ENCODE measurements at regions not wholly inside any gene's neighbourhood (a gene's known extent, or its start where the extent isn't known, plus 50 kb on each side); places are given as distances from the start of the nearest gene placed in this dataset.

DNA sequence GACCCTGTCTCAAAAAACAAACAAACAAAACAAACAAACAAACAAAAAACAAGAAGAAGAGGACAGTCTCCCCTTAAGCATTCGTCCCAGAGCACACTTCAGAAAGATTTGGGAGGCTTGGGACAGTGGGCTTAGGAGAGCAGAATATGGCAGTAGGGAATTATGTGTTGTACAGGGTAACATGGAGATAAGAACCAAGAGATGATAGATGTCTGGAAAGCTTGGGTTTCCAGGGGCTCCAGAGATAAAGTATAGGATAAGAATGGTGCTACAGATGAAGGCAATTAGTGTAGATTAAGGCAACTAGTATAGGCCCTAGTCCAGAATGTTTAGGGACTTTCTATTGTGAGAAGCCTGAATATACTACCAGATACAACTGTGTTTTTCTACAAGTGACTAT is 934.9 kb upstream of the AUTS2 start:
- no peak for DNase-seq (ENCODE audit: low read depth)

DNA sequence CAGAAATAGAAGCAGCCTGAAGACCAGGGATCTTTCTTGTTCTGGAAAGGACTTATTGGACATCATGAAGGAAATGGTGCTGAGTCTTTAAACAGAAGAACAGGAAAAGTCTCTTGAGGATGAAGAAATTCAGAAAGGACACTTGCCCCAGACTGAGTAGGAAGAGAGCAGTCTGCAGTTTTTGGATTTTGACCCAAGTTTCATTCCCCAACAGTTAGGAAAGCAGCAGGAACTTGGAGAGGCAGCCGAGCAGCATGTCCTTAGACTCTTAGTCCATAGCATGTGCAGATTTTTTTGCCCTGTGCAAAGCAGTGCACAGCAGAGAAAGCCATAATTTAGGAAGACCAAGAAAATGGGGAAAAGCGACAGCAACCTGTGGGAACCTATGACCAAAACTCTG is 927.2 kb upstream of the AUTS2 start:
- no peak for DNase-seq (ENCODE audit: low read depth)

DNA sequence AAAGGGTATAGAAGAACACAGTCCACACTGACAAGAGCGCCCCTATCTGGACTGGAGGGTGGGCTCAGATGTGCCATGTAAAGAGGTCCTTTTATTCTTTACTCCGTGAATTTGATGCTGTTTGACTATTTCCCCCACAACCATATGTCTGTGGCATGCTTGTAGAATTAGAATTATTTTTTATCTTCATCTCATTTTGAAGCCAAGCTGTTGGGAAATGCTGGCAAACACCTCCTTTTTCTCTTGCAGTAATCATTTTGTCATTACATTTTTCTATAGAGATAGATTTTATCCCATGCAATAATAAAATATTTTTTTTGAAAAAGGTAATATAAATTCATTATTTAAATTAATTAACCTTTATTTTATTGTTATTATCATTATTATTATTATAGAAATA is 926.6 kb upstream of the AUTS2 start:
- no peak for DNase-seq (ENCODE audit: low read depth)

DNA sequence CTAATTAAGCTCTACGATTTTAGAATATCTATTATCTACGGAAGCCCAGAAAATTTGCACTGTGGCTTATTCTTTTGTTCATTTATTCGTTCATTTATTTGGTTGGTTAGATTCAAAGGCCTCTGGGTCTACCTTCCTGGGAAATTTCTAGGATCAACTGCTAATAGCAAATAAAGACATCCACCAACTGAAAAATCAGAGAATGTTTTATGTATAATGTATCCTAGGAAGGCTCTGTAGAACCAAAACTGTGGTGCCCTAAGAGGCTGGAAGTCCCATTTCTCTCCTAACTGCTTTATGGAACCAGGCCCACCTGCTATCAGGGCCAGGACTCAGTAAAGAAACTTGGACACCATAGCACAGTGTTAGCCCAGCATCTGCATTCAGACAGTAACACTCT is 923.4 kb upstream of the AUTS2 start:
- no peak for DNase-seq (ENCODE audit: low read depth)

DNA sequence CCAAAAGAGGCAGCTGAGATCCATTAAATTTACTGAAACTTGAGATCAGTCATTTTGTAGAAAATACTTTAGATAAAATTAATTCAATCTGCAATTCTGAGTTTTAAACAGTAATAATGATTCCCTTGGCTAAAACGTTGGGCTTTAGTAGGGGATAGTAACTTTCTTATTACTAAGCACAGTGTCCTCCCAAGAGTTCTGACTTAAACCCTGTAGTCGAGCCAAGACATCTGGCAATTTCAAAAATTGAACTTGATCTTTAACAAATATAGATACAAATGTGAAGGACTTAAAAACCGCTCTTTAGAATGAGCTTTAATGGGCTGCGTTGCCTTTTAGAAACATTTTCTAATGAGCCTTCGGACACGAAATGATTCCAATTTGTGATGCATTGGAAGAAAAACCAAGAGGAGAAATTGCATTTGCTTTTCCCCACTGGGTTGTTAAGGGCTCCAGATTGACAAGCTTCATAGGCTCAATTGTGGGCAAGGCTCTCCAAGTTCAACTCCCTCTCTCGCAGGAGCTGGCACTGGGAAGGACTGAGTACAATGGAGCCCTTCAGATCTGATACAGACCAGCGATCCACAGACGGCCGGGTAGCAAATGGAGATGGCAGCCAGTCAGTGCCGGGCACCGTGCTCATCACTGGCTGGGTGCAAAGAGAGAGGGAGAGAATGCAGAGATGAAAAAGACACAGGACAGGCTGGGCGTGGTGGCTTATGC is 921.3 kb upstream of the AUTS2 start:
- no peak for DNase-seq (ENCODE audit: low read depth)

DNA sequence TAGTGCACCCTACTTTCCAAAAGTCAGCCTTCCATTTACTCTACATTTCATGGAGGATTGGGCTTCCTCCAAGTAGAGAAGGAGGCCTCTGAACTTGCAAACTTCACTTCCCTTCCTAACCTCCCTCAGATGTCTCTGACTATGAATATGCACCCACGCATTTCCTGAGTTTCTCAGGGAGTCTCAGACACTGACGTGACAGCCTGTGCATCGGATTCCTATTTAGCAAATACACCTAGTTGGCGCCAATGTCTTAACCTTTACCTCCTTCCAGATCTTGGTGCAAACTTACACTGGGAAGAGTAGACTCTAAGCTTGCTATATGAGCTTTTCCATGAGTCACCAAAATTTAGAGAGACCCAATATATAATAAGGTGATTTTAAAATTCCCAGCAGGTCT is 920.1 kb upstream of the AUTS2 start:
- DNase-seq (ENCODE audit: low read depth): no peak

DNA sequence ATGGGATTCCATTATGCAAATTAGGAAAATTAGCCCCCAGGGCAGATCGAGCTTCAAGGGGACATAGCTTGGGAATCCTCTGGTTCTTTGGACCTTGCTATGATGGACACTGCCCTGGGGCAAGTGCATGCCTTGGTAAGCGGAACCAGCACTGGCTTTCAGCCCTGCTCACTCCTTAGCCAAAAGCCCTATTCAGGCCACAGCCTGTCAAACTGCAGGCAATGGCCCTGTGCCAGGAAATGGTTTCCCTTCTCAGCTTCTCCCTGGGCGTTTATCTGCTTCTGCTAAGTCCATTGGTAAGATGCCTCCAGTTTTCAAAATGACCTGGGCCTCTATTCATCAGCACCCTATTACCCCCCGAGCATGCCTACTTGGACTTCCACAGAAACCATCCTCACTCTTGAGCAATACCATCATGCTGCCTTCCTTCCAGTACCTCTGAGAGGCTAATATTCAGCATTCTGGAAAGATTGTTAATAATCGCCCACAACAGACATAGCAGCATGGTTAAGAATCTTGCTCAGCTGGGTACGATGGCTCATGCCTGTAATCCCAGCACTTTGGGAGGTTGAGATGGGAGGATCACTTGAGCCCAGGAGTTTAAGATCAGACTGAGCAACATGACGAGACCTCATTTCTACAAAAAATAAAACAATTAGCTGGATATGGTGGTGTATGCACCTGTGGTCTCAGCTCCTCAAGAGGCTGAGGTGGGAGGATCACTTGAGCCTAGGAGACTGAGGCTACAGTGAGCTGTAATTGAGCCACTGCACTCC is 918.6 kb upstream of the AUTS2 start:
- DNase-seq (ENCODE audit: low read depth): no peak

DNA sequence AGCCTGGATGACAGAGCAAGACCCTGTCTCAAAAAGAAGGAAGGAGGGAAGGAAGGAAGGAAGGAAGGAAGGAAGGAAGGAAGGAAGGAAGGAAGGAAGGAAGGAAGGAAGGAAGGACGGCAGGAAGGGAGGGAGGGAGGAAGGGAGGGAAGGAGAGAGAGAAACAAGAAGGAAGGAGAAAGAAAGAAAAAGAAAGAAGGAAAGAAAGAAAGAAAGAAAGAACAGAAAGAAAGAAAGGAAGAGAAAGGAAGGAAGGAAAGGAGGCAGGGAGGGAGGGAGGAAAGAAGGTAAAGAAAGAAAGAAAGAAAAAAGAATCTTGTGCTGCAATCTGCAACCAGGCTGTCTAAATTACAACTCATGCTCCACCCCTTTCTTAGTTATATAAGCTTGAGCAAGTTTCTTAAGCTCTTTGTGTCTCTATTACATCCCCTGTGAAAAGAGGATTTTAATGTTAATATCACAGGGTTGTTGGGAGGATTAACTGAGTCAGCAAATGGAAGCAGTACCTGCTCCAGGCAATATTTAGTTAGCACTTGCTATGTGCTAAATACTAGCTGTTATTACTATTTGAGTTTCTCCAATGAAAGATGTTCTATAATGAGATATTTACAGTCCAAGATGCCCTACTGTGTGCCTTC is 917.9 kb upstream of the AUTS2 start:
- DNase-seq (ENCODE audit: low read depth): no peak

DNA sequence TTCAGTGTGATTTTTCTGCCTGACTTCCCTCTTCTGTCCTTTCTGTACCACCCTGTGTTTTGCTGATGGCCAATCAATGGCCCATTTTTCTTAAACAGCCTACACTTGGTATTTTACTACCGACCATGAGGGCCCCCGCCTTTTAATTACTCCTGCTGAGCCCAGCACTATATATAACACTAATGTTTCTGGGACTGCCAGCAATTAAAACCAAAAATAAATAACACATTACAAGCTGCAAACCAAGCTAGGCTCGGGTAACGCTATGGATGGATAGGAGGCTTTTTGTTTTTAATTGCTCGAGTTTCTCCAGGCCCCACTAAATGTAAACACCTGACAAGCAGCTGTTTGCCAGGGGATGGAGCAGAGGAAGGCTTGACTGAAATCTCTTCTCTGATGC is 915.4 kb upstream of the AUTS2 start:
- no peak for DNase-seq (ENCODE audit: low read depth)

DNA sequence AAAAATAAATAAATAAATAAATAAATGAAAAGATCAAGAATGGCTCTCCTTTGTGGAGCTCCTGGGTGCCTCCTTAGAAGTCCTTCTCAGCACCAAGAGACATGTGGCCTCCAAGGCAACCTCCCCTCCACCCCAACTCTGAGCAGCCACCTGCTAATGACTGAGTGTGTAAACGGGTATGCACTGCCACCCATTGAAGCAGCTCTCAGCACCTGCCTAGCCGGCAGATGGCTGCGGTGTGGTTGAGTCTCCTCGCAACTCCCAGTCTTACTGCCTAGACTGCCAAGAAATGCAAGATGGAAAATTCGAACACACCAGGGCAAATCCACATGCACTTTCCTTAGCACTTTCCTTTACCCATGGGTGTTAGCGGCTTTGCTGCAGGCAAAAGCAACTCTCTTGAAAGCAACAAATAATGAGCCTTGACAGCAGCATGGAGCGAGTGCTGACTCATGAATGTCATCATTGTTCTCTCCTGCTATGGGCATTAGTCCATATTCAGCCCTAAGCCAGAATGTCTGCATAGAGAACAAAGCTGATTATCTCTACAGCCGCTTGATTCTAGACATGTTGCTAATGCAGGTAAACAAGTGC is 913.9 kb upstream of the AUTS2 start:
- DNase-seq (ENCODE audit: low read depth): no peak

DNA sequence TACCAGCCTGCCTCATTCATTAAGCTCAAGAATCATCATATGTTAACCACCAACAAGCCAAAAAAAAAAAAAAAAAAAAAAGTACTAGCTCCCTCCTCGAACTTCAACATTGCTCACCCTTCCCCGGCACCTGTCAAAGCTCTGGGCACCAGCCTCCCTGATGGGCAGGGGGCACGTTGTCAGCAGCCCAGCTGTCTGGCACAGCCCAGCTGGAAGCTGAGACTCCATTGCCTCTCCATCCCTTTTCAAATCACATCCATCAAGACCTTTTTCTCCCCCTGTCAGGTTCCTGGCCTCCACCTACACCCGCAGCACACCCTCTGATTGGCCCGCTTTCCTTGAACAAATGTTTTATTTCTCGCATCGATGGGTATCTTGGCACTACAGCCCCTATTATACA is 913.3 kb upstream of the AUTS2 start:
- no peak for DNase-seq (ENCODE audit: low read depth)

DNA sequence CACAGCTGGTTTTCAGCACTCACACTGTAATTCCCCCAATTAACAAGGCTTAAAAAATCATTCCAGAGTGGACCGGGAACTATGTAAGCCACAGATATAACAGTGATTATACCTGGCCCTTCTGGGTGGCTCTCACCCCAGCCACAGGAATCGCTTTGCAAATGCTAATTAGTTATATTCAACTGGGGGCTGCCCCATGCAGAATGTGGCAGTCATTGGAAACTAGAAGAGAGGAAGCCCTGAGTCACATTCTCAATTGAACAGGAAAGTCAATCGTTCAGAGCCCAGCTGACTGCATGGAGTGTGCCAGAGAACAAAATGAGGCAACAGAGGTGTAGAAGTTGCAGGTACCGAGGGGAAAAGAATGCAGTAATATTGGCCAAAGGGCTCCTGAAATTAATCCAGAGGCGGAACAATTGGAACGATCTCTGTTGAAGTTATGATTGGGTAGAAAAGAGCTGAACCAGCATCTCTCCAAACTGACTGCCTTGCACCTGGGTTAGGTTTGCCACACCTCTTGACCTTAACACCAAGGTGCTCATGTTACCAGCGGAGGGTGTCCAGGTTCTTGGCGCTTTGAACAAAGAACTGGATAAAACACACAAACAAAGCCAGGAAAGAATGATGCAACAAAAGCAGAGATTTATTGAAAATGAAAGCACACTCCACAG is 909.7 kb upstream of the AUTS2 start:
- DNase-seq (ENCODE audit: low read depth): no peak

DNA sequence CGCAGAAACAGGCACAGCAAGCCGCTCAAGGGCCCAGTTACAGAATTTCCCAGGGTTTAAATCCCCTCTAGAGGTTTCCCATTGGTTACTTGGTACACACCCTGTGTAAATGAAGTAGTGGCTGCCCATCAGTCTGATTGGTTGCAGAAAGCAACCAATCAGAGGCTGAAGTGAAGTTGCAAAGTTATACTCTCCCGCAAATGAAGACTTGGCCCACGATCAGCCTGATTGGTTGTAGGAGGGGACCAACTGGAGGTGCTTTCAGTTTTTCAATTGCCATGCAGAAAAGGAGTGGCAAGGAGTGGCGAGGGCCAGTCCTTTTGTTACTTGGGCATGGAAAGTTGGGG is 909.2 kb upstream of the AUTS2 start:
- no peak for DNase-seq (ENCODE audit: low read depth)

DNA sequence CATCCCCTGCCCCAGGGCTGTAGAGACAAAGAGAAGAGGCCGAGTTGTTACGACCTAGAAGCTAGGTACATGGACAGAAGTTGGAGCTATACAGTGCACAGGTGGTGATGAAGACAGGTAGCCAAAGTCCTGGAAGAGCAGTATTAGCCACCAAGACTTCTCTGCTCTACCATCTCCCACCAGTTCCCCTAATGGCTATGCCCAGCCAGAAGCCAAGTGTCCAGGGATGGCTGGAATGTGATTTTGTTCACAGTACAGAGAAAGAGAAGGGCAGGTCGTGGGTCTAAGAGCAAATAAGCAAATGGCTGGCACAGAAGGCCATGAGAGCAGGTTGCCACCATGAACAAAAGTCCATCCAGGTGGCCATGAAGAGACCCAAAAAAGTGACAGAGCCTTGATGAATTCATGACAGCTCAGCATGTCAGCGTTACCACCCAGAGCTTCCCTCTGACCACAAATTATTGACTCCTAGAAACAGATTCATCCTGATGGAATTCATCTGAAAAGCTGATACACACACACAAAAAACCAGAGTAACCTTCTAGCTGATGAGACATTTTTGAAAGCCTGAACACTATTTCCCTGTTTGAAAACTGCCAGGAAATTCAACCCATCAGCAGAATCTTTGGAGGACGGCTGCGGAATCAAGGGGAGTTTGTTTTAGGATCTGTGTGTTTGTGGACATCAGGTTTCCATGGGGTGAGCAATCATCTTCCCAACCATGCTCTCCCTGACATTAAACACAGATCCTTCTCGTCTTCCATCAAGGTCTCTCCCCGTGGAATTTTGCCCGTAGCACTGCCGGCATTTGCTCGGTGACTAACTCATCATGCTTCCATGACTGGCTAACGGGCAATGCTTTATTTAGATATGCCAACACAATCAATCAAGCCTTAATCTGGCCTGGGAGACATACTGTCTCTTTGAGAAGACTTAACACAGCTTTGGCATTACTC is 906.7 kb upstream of the AUTS2 start:
- no peak for DNase-seq (ENCODE audit: low read depth)

DNA sequence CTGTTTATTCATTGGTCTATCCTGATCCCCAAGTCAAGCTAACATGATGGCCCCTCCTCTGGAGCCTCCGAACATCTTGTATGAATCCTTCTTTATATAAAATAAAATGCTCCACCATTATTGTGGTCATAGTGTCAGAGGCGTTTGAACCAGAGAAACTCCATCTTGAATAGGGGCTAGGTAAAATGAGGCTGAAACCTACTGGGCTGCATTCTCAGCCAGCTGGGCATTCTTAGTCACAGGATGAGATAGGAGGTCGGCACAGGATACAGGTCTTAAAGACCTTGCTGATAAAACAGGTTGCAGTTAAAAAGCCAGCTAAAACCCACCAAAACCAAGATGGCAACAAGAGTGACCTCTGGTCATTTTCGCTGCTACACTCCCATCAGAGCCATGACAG is 905.8 kb upstream of the AUTS2 start:
- no peak for DNase-seq (ENCODE audit: low read depth)

DNA sequence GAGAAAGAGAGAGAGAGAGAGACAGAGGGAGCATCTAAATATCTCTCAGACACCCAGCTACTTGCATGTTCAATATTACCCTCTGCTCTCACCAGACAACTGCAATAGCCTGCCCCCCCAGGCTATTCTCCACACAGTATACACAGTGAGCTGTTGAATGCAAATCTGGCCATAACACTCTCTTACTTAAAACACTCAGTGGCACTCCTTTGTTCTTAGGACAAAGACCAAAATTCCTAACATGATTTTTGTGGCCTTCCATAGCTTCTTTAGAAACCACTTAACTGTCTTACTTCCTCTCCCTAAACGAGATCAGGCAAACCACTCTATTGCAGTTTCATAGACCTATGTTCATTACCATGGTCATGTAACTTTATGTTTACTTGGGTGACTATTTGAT is 903.6 kb upstream of the AUTS2 start:
- no peak for DNase-seq (ENCODE audit: low read depth)

DNA sequence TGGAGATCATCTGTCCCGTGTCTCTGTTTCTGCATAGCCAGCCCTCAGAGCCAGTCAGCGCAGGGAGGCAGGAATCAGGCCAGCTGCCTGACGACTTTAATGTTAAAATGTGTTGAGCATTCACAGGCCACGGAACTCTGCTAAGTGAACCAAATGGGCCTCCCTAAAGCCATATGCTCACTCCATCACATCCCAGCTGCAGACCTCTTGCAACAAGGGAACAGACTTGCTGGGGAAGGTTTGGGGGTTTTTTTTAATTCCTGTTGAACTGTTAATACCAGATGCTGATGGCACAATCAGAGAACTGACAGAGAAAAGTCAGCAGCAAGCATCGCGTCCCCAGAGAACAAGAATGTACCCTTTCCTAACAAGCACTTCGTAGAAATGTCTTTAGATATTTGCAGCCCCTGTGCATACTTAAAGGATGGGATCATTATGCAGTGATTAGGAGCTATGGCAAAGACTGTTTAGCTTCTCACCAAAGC is 900.4 kb upstream of the AUTS2 start:
- no peak for DNase-seq (ENCODE audit: low read depth)

DNA sequence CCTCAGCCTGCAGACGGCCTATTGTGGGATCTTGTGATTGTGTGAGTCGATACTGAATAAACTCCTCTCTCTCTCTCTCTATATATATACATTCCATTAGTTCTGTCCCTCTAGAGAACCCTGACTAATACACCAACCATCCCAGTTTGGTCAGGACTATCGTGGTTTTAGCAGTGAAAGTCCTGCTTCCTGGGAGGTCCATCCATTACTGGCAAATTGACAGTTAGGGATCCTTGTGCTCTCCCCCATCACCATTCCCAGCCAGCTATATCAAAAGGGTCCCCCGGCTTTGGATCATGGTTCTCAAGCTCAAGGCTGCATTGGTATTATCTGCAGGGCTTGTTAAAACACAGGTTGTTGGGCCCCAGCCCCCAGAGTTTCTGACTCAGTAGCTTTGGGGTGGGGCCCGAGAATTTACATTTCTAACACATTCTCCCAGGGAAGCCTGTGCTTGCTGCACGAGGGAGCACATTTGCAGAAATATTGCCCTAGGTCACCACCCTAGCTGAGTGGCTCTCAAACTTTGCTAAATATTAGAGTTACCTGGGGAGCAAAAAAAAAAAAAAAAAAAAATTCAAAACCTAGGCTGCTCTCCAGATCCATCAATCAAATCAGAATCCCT is 899.1 kb upstream of the AUTS2 start:
- no peak for DNase-seq (ENCODE audit: low read depth)

DNA sequence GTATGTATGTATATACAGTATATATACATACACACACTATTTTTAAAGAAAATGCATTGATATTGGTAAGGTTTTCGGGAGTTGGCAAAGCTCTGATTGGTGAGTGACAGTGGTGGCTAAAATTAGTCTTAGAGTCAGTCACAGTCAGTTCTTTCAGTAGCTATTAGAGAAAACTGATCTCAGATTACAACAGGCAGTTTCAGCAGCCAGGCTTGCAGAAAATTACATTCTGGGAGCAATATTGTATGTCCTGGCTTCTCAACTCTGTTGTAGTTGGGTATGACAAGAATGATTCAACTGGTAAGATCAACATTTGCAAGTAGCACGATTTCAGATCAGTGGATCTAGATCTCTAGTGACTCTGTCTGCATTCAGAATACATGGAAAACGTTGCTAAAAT is 897.9 kb upstream of the AUTS2 start:
- no peak for DNase-seq (ENCODE audit: low read depth)

DNA sequence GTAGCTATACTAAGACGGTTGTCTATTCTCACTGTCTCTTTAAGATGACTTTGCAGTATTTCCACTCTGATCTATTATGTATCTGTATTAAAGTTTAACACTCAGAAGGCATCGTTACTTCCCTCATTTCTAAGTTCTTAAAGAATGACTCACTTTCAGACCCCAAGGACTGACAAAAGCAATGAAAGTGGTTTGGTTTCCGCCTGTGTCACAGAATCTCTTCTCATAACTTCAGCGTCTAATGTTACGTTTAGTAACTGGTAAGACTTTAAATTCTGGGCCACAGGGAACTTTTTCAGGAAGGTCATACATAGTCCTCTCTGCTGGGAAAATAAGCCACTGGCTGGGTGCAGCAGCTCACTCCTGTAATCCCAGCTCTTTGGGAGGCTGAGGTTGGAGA is 892.0 kb upstream of the AUTS2 start:
- DNase-seq (ENCODE audit: low read depth): no peak

DNA sequence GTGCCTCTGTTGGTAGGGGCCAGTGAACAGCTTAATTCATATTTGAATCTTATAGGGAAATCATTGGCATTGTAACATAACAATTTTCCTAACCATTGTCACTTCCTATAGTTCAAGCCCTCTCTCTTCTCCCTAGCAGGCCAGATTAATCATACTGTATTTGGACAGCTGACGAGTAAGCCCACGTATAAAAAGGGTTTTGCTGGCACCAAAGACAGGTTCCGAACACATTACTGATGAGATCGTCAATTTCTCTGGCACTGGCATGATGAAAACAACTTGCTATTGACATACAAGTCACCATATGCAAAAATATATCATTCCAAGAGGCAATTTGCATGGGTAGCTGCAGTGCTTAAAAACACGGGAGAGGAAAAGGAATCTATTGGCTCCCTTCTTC is 891.1 kb upstream of the AUTS2 start:
- no peak for DNase-seq (ENCODE audit: low read depth)

All from HS-27A (cell line).